Lower lobe of right lung (tissue), 2 donors: ENCODE measurements at regions not wholly inside any gene's neighbourhood (a gene's known extent, or its start where the extent isn't known, plus 50 kb on each side); places are given as distances from the start of the nearest gene placed in this dataset.
"Not testable (repeated sequence)": the region's sequence is repeated elsewhere in the genome, so short reads cannot be mapped to it uniquely, and the experiment has no call there.

Experiments
- ATAC-seq, 2 donors: fragments of 200-7000 bp; cut with Tn5 transposase; one replicate each; pipeline ENCODE4 v1.9.1; 2020 to 2022; ENCODE audit warnings: mild to moderate bottlenecking in 2 of 2, moderate library complexity in 2 of 2
- DNase-seq: peaks from one replicate; pipeline ENCODE4 v3.0.0-alpha.2; 2020
- H3K27ac ChIP-seq: fragments of 200-600 bp; one replicate; pipeline ENCODE4 v1.8.0; 2022
- H3K27me3 ChIP-seq: fragments of 200-600 bp; one replicate; pipeline ENCODE4 v1.8.0; 2022; ENCODE audit warnings: low read depth
- H3K36me3 ChIP-seq: fragments of 200-600 bp; one replicate; pipeline ENCODE4 v1.8.0; 2022; ENCODE audit warnings: mild to moderate bottlenecking
- H3K4me1 ChIP-seq: fragments of 200-600 bp; one replicate; pipeline ENCODE4 v1.8.0; 2022
- H3K4me3 ChIP-seq: fragments of 200-600 bp; one replicate; pipeline ENCODE4 v1.8.0; 2022; ENCODE audit warnings: mild to moderate bottlenecking
- H3K9me3 ChIP-seq: fragments of 200-600 bp; one replicate; pipeline ENCODE4 v1.8.0; 2022
- intact Hi-C: fragments of 100-400 bp; cut with DNase I; formaldehyde crosslinking; loops from one replicate; pipeline ENCODE4 v1.11.0; 2022
- TF ChIP-seq, protein P1 (sequence below): fragments of 200-600 bp; IDR thresholded peaks from one replicate; pipeline ENCODE4 v1.8.0; 2022; ENCODE audit warnings: antibody characterized with exemption, mild to moderate bottlenecking
- donor health status: DM: no; HTN: yes; CAD: no; lungs with severe emphysema.

DNA sequence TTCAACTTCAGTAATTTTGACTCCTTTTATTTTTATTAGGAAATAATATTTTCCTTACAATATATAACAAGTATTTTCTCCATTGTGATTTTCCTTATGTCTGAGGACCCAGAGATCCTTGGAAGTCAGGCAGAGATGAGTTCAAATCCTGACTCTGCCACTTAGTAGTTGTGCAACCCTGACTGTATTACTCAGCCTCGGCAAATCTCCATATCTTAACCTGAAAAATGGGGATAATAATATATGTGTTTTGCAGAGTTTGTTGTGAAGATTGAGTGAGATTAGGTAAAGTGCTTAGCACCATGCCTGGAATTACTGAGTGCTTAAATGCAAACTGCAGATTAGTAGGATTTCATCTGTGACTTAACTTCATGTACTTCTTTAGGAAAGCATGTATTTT is 120.5 kb upstream of the KLF14 start:
- Histone ChIP-seq H3K36me3 (peaks cover 9% of the 10 kb centered on the region), H3K27me3 (no peaks in the 10 kb centered on the region), H3K9me3 (peaks cover 33% of the 10 kb centered on the region), H3K4me1 (no peaks in the 10 kb centered on the region), H3K27ac (no peak overlapping the region), H3K4me3 (no peak overlapping the region)
- DNase-seq, result no peak
- intact Hi-C loops, result no loop called here
- ATAC-seq, result no peak
- TF ChIP-seq, protein P1, sequence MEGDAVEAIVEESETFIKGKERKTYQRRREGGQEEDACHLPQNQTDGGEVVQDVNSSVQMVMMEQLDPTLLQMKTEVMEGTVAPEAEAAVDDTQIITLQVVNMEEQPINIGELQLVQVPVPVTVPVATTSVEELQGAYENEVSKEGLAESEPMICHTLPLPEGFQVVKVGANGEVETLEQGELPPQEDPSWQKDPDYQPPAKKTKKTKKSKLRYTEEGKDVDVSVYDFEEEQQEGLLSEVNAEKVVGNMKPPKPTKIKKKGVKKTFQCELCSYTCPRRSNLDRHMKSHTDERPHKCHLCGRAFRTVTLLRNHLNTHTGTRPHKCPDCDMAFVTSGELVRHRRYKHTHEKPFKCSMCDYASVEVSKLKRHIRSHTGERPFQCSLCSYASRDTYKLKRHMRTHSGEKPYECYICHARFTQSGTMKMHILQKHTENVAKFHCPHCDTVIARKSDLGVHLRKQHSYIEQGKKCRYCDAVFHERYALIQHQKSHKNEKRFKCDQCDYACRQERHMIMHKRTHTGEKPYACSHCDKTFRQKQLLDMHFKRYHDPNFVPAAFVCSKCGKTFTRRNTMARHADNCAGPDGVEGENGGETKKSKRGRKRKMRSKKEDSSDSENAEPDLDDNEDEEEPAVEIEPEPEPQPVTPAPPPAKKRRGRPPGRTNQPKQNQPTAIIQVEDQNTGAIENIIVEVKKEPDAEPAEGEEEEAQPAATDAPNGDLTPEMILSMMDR, result no peak

DNA sequence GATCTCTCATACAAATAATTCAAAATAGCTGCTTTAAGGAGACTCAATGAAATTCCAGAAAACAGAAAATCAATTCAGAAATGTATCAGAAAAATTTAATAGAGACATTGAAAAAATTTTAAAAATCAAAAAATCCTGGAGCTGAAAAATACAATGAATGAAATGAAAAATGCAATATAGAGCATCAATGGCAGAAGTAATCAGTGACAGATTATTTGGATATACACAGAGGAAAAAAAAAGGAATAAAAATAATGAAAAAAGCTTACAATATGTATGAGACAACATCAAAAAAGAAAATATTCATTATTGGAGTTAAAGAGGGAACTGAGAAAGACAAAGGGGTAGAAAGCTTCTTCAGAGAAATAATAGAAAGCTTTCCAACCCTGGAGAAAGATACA is 122.9 kb upstream of the KLF14 start:
- DNase-seq (no peak), ATAC-seq (no peak)
- H3K36me3 ChIP-seq, result peaks cover 9% of the 10 kb centered on the region
- intact Hi-C loops, result no loop called here
- TF ChIP-seq, protein P1, result no peak
- peaks cover 52% of the 10 kb centered on the region for H3K9me3 ChIP-seq
- H3K27ac ChIP-seq, result no peak overlapping the region
- H3K4me3 ChIP-seq, result no peak overlapping the region
- H3K4me1 ChIP-seq, result no peaks in the 10 kb centered on the region
- H3K27me3 ChIP-seq, result no peaks in the 10 kb centered on the region

DNA sequence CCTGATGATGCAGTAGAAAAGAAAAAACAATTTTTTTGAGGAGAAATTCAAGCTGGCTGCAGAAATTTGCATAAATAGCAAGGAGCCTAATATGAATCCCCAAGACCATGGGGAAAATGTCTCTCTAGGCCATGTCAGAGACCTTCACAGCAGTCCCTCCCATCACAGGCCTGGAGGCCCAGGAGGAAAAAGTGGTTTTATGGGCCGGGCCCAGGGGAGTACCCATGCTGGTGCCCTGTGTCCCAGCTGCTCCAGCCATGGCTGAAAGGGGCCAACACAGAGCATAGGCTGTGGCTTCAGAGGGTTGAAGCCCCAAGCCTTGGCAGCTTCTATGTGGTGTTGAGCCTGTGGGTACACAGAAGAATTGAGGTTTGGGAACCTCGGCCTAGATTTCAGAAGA is 126.8 kb upstream of the KLF14 start:
- ATAC-seq, intact Hi-C loops, H3K27me3 ChIP-seq, H3K4me3 ChIP-seq, DNase-seq, H3K4me1 ChIP-seq, H3K27ac ChIP-seq: not testable (repeated sequence)
- H3K36me3 ChIP-seq, result peaks cover 26% of the 10 kb centered on the region
- peaks cover 52% of the 10 kb centered on the region for H3K9me3 ChIP-seq

DNA sequence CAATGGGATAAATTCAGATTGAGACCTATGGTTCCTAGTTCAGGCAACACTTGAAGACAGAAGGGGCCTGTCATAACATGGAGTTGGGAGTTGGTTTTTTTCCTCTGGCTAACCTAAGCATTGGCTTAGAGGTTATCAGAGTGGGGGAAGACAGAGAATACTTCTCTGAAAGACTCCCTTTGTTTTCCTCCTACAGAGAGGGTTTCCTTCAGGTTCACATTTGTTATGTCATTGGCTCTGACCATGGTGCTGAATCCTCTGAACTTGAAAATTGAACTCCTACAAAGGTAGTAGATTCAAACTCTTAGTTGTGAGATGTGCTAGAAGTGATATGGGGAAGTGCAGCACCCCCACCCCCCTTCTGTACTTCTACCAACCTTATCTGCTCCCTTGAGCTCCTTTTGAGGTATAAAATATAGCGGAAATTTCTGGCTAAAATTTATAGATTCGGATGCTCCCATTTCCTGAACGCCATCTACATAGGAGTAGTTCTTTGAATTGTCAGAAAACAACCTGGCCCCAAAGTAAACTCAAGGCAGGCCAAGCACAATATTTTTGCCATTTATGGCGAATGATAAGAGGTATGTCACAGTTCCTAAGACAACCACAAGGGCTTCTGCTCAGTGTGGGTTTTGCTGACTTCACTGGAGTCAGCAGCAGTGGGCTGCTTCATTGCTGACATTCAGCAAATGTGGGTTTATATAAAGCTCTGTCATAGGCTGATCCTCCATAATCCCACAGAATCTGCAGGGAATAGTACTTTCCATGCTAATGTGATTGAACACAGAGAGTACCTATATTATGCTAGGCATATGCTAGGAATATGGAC is 131.6 kb upstream of the KLF14 start:
- H3K4me1 ChIP-seq, result no peaks in the 10 kb centered on the region
- H3K27me3 ChIP-seq, result no peaks in the 10 kb centered on the region
- DNase-seq (no peak), ATAC-seq (peak; percentile 12 to 19)
- peaks cover 8% of the 10 kb centered on the region for H3K9me3 ChIP-seq
- no peak overlapping the region for H3K27ac ChIP-seq
- H3K36me3 ChIP-seq, result peaks cover 64% of the 10 kb centered on the region
- TF ChIP-seq, protein P1, result no peak
- H3K4me3 ChIP-seq, result no peak overlapping the region
- intact Hi-C loops, result no loop called here

DNA sequence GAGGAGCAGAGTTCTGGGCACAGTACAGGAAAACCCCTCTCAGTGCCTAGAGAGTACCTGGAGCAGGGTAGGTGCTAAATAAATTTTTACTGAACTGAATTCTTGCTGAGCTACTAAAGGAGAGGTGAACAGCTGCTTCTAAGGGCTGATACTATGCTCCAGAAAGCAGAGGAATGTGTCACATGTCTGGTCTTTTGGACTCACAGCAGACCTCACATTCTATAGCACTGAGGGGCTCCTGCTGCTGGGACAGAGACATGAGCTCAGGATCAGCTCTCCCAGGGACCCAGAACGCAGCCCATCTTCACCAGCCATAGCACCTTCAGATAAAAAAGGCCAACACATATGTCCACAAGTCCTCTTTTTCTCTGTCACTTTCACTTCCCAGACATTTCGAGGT is 133.0 kb upstream of the KLF14 start:
- Histone ChIP-seq H3K36me3 (peaks cover 77% of the 10 kb centered on the region), H3K27me3 (no peaks in the 10 kb centered on the region), H3K9me3 (no peaks in the 10 kb centered on the region), H3K27ac (no peak overlapping the region), H3K4me3 (no peak overlapping the region), H3K4me1 (no peaks in the 10 kb centered on the region)
- TF ChIP-seq, protein P1, result no peak
- peak in 1 of 2 donors; percentile 27 for ATAC-seq
- no peak for DNase-seq
- intact Hi-C loops, result no loop called here

DNA sequence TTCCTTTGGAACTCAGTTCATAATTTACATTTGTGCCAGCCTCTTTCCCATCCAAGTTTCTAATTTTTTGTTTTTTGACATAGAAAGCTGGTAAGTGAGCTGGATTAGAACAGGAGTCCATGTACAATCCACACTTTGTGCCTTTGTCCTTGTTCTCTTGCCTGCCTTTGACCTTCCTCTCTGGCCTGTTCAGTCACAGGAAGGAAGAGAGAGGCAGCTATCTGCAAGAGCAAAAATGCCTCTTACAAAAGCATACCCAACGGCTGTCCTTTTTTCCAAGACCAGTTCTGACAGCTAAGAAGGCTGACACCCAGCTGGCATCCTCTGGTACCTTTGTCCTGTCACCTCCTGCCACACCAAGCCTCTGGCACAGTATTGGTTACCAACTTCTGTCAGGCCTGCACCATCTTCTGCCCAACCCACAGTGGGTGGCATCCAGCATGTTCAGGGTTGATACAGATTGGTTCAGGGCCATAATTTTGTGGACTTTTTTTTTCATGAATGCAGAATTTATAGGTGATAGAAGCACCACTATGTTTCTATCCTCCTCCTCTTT is 133.7 kb upstream of the KLF14 start:
- Histone ChIP-seq H3K4me1 (no peaks in the 10 kb centered on the region), H3K27ac (no peak overlapping the region), H3K36me3 (peaks cover 83% of the 10 kb centered on the region), H3K27me3 (no peaks in the 10 kb centered on the region), H3K9me3 (no peaks in the 10 kb centered on the region), H3K4me3 (no peak overlapping the region)
- intact Hi-C loops, result no loop called here
- ATAC-seq, result peak in 1 of 2 donors; percentile 13
- TF ChIP-seq, protein P1, result no peak
- DNase-seq, result no peak
